Stomach (tissue), 8 donors: ENCODE measurements at regions not wholly inside any gene's neighbourhood (a gene's known extent, or its start where the extent isn't known, plus 50 kb on each side); places are given as distances from the start of the nearest gene placed in this dataset.

Source experiments
- DNase-seq, 2 donors: peaks; one replicate each; pipeline versions ENCODE4 v3.0.0 to v3.0.0-alpha.2; 2013 to 2019
- H3K27ac ChIP-seq, 5 donors: fragments of 200-600 bp in 4 of 5; sonication (generic) in 4 of 5; one replicate each; pipeline ENCODE4 v1.5.1; 2013 to 2019; ENCODE audit warnings: mild to moderate bottlenecking in 1 of 5, moderate library complexity in 1 of 5
- H3K27me3 ChIP-seq, 3 donors: fragments of 200-600 bp; sonication (generic); one replicate each; pipeline ENCODE4 v1.5.1; 2017 to 2019; ENCODE audit warnings: mixed run types in 1 of 3
- H3K36me3 ChIP-seq, 4 donors: fragments of 200-600 bp; sonication (generic); 1 replicate in 3 of 4; 2 replicates in 1 of 4; pipeline ENCODE4 v1.5.1; 2016 to 2019
- H3K4me1 ChIP-seq, 4 donors: fragments of 200-600 bp; sonication (generic); one replicate each; pipeline ENCODE4 v1.5.1; 2016 to 2019
- H3K4me3 ChIP-seq, 4 donors: fragments of 200-600 bp; sonication (generic) in 3 of 4; one replicate each; pipeline ENCODE4 v1.5.1; 2016 to 2019; ENCODE audit warnings: mild to moderate bottlenecking in 1 of 4
- H3K9me3 ChIP-seq, 4 donors: fragments of 200-600 bp; sonication (generic); one replicate each; pipeline ENCODE4 v1.5.1; 2016 to 2019
- EP300 ChIP-seq: sonication (generic); formaldehyde crosslinking; IDR thresholded peaks from one replicate; pipeline ENCODE4 v1.6.1; 2017; ENCODE audit warnings: antibody characterized with exemption
- POLR2A ChIP-seq, 4 donors: fragments of 450-650 bp; IDR thresholded peaks; one replicate each; pipeline ENCODE4 v1.6.1; 2016; ENCODE audit warnings: antibody characterized with exemption in 4 of 4, control low read depth in 2 of 4, mild to moderate bottlenecking in 1 of 4, moderate library complexity in 1 of 4
- POLR2AphosphoS5 ChIP-seq, 3 donors: sonication (generic); formaldehyde crosslinking; IDR thresholded peaks; one replicate each; pipeline ENCODE4 v1.6.1; 2016; ENCODE audit warnings: antibody characterized with exemption in 3 of 3
- WGBS, 5 donors: extraction: QIAGEN DNeasy Blood & Tissue Kit in 3 of 5; methylation state at CpG; one replicate each; pipeline versions ENCODE4 v1.1.5 to v1.1.7; 2013 to 2018; 5-methylcytosine and 5-hydroxymethylcytosine counted together
- intact Hi-C: fragments of 100-400 bp; cut with DNase I; formaldehyde crosslinking; loops from one replicate; pipeline ENCODE4 v1.15.1; 2023; ENCODE audit warnings: low total_unique reads
- TF ChIP-seq, protein P1 (sequence below), 7 experiments: fragments of 450-650 bp in 4 of 7; fragments of 200-600 bp in 3 of 7; sonication (generic) in 3 of 7; IDR thresholded peaks; one replicate each; pipeline ENCODE4 v1.5.1; 2016 to 2019; ENCODE audit warnings: antibody characterized with exemption in 7 of 7, control low read depth in 2 of 7, mild to moderate bottlenecking in 1 of 7
- donor health status: healthy with polysubstance abuse.
- donor health status: Bipolar disorder and iron deficiency.
- donor health status: healthy.

DNA sequence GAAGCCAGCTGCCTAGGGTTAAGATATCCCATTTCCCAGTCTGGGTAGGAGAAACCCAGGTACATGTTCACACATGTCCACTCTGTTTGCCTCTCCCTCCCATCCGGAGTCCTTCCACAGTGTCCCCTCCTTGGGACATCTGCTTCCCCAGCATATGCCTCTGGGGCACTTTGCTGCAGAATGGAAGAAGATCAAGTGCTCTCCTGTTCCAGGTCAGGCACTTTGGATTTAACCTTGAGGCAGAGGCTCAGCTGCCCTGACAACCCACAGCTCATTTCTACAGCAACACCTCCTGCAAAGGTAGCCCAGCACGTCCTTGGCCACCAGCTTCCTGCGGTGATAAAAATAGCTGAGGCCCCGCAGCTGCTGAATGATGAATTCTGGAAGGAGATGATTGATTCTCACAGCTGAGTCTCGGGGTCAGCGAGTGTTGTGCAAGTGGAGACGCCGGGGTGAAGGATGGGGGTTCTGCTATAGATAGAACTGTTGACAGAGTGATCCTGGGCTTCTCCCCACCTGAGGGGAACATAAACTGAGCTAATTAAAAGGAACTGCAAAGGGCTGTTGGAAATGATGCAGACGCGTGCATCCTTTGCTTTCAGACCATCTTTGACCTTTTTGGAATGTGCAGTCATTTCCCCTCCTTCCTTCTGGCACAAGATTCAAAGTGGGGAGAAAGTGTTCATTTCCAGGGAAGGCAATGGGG is 145.0 kb downstream of the SLC38A6 start:
- 29 to 44% (median 38%) methylated on average over 10 of the region's 10 CpGs for WGBS, 5 donors
- Histone ChIP-seq H3K4me3 (no peak overlapping the region), H3K27me3 (no peaks in the 10 kb centered on the region), H3K36me3 (no peaks in the 10 kb centered on the region), H3K27ac (peak overlapping the region in 3 of 5 donors; percentile 4 to 27 (median 15)), H3K4me1 (peaks cover 0 to 12% (median 4%) of the 10 kb centered on the region in 4 donors), H3K9me3 (peaks cover 0 to 4% (median 0%) of the 10 kb centered on the region in 4 donors)
- no peak for TF ChIP-seq EP300
- intact Hi-C loops, result no loop called here
- peak in 1 of 2 donors; percentile 50 for DNase-seq

DNA sequence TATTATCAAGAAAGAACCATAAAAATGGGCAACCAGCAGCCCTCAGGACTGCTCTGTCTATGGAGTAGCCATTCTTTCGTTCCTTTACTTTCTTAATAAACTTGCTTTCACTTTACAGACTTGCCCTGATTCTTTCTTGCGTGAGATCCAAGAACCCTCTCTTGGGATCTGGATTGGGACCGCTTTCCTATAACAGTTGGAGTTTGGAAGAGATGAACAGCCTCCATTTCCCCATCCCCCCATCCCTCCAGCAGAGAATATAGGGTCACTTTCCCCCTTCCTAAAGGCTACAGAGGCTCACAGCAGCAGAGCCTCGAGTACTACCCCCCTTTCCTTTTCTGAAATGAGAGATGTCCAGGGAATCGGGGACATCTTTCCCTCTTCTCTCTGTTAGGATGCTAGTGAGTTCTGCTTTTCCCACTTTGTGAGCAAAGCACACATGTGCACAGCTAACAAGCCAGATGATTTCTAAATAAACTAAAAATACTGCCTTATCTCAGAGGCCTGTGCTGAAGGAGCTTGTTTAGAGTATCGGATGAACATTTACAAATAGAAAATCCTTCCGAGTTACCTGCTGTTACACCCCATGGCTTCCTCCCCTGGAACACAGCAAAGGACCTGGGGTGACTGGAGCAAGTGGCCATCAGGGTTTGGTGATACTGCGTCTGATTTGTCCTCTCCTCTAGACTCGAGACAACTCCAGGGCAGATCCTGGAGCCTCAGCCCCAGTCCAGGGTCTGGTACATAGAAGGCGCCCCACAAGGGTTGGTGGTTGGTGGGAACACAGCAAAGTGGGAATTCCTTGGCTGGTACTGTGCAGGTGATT is 144.2 kb downstream of the SLC38A6 start:
- DNase-seq, result peak in 1 of 2 donors; percentile 41
- Histone ChIP-seq H3K4me1 (peaks cover 0 to 12% (median 4%) of the 10 kb centered on the region in 4 donors), H3K4me3 (no peak overlapping the region), H3K36me3 (no peaks in the 10 kb centered on the region), H3K27me3 (no peaks in the 10 kb centered on the region), H3K9me3 (peaks cover 0 to 7% (median 0%) of the 10 kb centered on the region in 4 donors), H3K27ac (peak overlapping the region in 3 of 5 donors; percentile 4 to 27 (median 15))
- no peak for TF ChIP-seq POLR2A (IDR thresholded peaks at IDR 0.05)
- TF ChIP-seq, protein P1, sequence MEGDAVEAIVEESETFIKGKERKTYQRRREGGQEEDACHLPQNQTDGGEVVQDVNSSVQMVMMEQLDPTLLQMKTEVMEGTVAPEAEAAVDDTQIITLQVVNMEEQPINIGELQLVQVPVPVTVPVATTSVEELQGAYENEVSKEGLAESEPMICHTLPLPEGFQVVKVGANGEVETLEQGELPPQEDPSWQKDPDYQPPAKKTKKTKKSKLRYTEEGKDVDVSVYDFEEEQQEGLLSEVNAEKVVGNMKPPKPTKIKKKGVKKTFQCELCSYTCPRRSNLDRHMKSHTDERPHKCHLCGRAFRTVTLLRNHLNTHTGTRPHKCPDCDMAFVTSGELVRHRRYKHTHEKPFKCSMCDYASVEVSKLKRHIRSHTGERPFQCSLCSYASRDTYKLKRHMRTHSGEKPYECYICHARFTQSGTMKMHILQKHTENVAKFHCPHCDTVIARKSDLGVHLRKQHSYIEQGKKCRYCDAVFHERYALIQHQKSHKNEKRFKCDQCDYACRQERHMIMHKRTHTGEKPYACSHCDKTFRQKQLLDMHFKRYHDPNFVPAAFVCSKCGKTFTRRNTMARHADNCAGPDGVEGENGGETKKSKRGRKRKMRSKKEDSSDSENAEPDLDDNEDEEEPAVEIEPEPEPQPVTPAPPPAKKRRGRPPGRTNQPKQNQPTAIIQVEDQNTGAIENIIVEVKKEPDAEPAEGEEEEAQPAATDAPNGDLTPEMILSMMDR (IDR thresholded peaks at IDR 0.05), result no peak
- no peak for TF ChIP-seq POLR2AphosphoS5 (IDR thresholded peaks at IDR 0.05)
- TF ChIP-seq EP300, result no peak
- intact Hi-C loops, result no loop called here
- 59 to 76% (median 74%) methylated on average over 10 of the region's 10 CpGs for WGBS, 5 donors

DNA sequence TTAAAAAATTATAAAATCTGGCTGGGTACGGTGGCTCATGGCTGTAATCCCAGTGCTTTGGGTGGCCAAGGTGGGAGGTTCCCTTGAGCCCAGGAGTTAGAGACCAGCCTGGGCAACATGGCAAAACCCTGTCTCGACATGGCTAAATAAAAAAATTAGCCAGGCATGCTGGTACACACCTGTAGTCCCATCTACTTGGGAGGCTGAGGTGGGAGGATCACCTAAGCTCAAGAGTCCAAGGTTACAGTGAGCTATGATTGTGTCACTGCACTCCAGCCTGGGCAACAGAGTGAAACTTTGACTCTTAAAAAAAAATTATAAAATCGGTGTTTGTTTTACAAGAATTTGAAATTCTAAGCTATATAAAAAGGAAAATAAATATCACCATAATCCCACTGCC is 141.8 kb downstream of the SLC38A6 start:
- Histone ChIP-seq H3K27ac (no peak overlapping the region), H3K27me3 (no peaks in the 10 kb centered on the region), H3K4me3 (no peak overlapping the region), H3K4me1 (peaks cover 0 to 12% (median 4%) of the 10 kb centered on the region in 4 donors), H3K9me3 (peaks cover 0 to 7% (median 0%) of the 10 kb centered on the region in 4 donors), H3K36me3 (no peaks in the 10 kb centered on the region)
- WGBS, 5 donors, result 86 to 95% (median 88%) methylated on average over 3 of the region's 3 CpGs
- TF ChIP-seq POLR2A (IDR thresholded peaks at IDR 0.05) (no peak), EP300 (no peak), POLR2AphosphoS5 (IDR thresholded peaks at IDR 0.05) (no peak)
- TF ChIP-seq, protein P1 (IDR thresholded peaks at IDR 0.05), result no peak
- no peak for DNase-seq
- intact Hi-C loops, result no loop called here

DNA sequence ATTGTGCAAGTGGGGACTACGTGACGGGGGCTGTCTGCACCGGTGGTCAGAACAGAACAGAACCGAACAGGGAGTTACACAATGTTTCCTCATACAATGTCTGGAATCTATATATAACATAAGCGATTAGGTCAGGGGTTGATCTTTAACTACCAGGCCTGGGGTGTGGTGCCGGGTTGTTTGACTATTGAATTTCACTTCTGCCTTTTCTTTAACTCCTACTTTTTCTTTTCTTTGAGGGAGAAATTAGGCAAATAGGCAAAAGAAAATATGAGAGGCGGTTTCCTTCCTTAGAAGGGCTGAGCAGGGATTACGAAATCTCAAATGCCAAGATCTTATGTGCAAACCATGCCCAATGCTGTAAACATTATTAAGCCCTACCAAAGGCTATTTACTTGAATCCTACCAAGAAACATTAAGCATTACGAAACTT is 140.3 kb downstream of the SLC38A6 start:
- Histone ChIP-seq H3K36me3 (no peaks in the 10 kb centered on the region), H3K4me1 (peaks cover 0 to 8% (median 4%) of the 10 kb centered on the region in 4 donors), H3K9me3 (peaks cover 0 to 7% (median 0%) of the 10 kb centered on the region in 4 donors), H3K27ac (no peak overlapping the region), H3K4me3 (no peak overlapping the region), H3K27me3 (no peaks in the 10 kb centered on the region)
- DNase-seq, result no peak
- WGBS, 5 donors, result 73 to 85% (median 79%) methylated on average over 9 of the region's 9 CpGs
- intact Hi-C loops, result no loop called here
- TF ChIP-seq, protein P1 (IDR thresholded peaks at IDR 0.05), result no peak
- TF ChIP-seq POLR2A (IDR thresholded peaks at IDR 0.05) (no peak), POLR2AphosphoS5 (IDR thresholded peaks at IDR 0.05) (no peak)
